H9 (cell line): ENCODE measurements at regions not wholly inside any gene's neighbourhood (a gene's known extent, or its start where the extent isn't known, plus 50 kb on each side); places are given as distances from the start of the nearest gene placed in this dataset.

Experiments
- DNase-seq: peaks from one replicate; pipeline ENCODE4 v3.0.0-alpha.2; 2017
- H2AFZ ChIP-seq: one replicate; pipeline ENCODE4 v1.6.1; 2013; ENCODE audit warnings: mild to moderate bottlenecking, low read length, control low read depth, moderate library complexity
- H2AK5ac ChIP-seq: 2 replicates; pipeline ENCODE4 v1.6.1; 2013; ENCODE audit warnings: low read length, control low read depth, mixed read lengths; ENCODE audit not compliant: insufficient read length
- H2BK120ac ChIP-seq: one replicate; pipeline ENCODE4 v1.6.1; 2013; ENCODE audit warnings: low read depth, mild to moderate bottlenecking, low read length, control low read depth, inconsistent platforms; ENCODE audit not compliant: poor library complexity, severe bottlenecking
- H2BK12ac ChIP-seq: 2 replicates; pipeline ENCODE4 v1.6.1; 2013; ENCODE audit warnings: low read length, control low read depth, mixed read lengths, low read depth; ENCODE audit not compliant: insufficient read length
- H2BK15ac ChIP-seq: 2 replicates; pipeline ENCODE4 v1.6.1; 2013; ENCODE audit warnings: low read depth, low read length, control low read depth
- H2BK20ac ChIP-seq: one replicate; pipeline ENCODE4 v1.6.1; 2013; ENCODE audit warnings: low read depth, mild to moderate bottlenecking, low read length, control low read depth, inconsistent platforms; ENCODE audit not compliant: poor library complexity, severe bottlenecking
- H2BK5ac ChIP-seq: 2 replicates; pipeline ENCODE4 v1.6.1; 2013; ENCODE audit warnings: low read length, control low read depth, mixed read lengths; ENCODE audit not compliant: insufficient read length
- H3K14ac ChIP-seq: 2 replicates; pipeline ENCODE4 v1.6.1; 2013; ENCODE audit warnings: low read length, control low read depth; ENCODE audit not compliant: insufficient read depth
- H3K18ac ChIP-seq: 2 replicates; pipeline ENCODE4 v1.6.1; 2013; ENCODE audit warnings: low read depth, mild to moderate bottlenecking, mixed read lengths, low read length, control low read depth; ENCODE audit not compliant: insufficient read length
- H3K23ac ChIP-seq: 2 replicates; pipeline ENCODE4 v1.6.1; 2013; ENCODE audit warnings: low read length, control low read depth, mixed read lengths, low read depth; ENCODE audit not compliant: insufficient read length
- H3K23me2 ChIP-seq: 2 replicates; pipeline ENCODE4 v1.6.1; 2013; ENCODE audit warnings: low read depth, mild to moderate bottlenecking, mixed read lengths, low read length, control low read depth; ENCODE audit not compliant: insufficient read length, poor library complexity, severe bottlenecking
- H3K27ac ChIP-seq: 2 replicates; pipeline ENCODE4 v1.5.1; 2013; ENCODE audit warnings: low read length, control low read depth, mixed read lengths, low read depth; ENCODE audit not compliant: insufficient read length
- H3K27me3 ChIP-seq: 2 replicates; pipeline ENCODE4 v1.6.1; 2013; ENCODE audit warnings: low read length, control low read depth, inconsistent platforms; ENCODE audit not compliant: insufficient read depth
- H3K4ac ChIP-seq: 2 replicates; pipeline ENCODE4 v1.6.1; 2013; ENCODE audit warnings: low read depth, mild to moderate bottlenecking, control low read depth, inconsistent platforms, low read length, moderate library complexity
- H3K4me1 ChIP-seq: 2 replicates; pipeline ENCODE4 v1.6.1; 2013; ENCODE audit warnings: low read length, control low read depth, inconsistent platforms; ENCODE audit not compliant: insufficient read depth
- H3K4me2 ChIP-seq: 2 replicates; pipeline ENCODE4 v1.6.1; 2013; ENCODE audit warnings: low read length, control low read depth, mixed read lengths; ENCODE audit not compliant: insufficient read length, insufficient read depth
- H3K56ac ChIP-seq: 2 replicates; pipeline ENCODE4 v1.6.1; 2013; ENCODE audit warnings: low read depth, mild to moderate bottlenecking, mixed read lengths, low read length, control low read depth; ENCODE audit not compliant: insufficient read length
- H3K79me1 ChIP-seq: 2 replicates; pipeline ENCODE4 v1.6.1; 2013; ENCODE audit warnings: low read depth, mild to moderate bottlenecking, moderate library complexity, low read length, control low read depth, inconsistent platforms; ENCODE audit not compliant: insufficient read depth, poor library complexity, severe bottlenecking
- H3K79me2 ChIP-seq: 2 replicates; pipeline ENCODE4 v1.6.1; 2013; ENCODE audit warnings: low read length, control low read depth, inconsistent platforms; ENCODE audit not compliant: insufficient read depth
- H3K9ac ChIP-seq: 2 replicates; pipeline ENCODE4 v1.6.1; 2013; ENCODE audit warnings: low read length, control low read depth, mixed read lengths; ENCODE audit not compliant: insufficient read length; ENCODE audit errors: extremely low read depth
- H3K9me3 ChIP-seq: one replicate; pipeline ENCODE4 v1.6.1; 2013; ENCODE audit warnings: low read depth, low read length, inconsistent platforms; ENCODE audit not compliant: control insufficient read depth
- H3T11ph ChIP-seq: one replicate; pipeline ENCODE4 v1.6.1; 2013; ENCODE audit warnings: mild to moderate bottlenecking, low read length, control low read depth, inconsistent platforms
- H4K20me1 ChIP-seq: one replicate; pipeline ENCODE4 v1.6.1; 2013; ENCODE audit not compliant: control insufficient read depth, insufficient read length, insufficient read depth
- H4K5ac ChIP-seq: 2 replicates; pipeline ENCODE4 v1.6.1; 2013; ENCODE audit warnings: low read depth, mild to moderate bottlenecking, mixed read lengths, low read length, control low read depth; ENCODE audit not compliant: insufficient read length
- H4K8ac ChIP-seq: replicated peaks from 2 replicates; pipeline ENCODE4 v1.6.1; 2013; ENCODE audit warnings: low read length, control low read depth, mixed read lengths, low read depth; ENCODE audit not compliant: insufficient read length
- H4K91ac ChIP-seq: 2 replicates; pipeline ENCODE4 v1.6.1; 2013; ENCODE audit warnings: low read depth, mild to moderate bottlenecking, moderate library complexity, mixed read lengths, low read length, control low read depth; ENCODE audit not compliant: insufficient read length
- H3K27ac Mint-ChIP-seq, 3 experiments: 2 replicates in 2 of 3; 3 replicates in 1 of 3; pipeline ENCODE4 v1.8.0; 2020 to 2021; ENCODE audit warnings: mixed read lengths in 3 of 3, mild to moderate bottlenecking in 1 of 3, moderate library complexity in 1 of 3
- H3K27me3 Mint-ChIP-seq: 2 replicates; pipeline ENCODE4 v1.8.0; 2021; ENCODE audit warnings: low read depth, mild to moderate bottlenecking, moderate library complexity, mixed read lengths
- H3K36me3 Mint-ChIP-seq, 3 experiments: 2 replicates in 2 of 3; 3 replicates in 1 of 3; pipeline ENCODE4 v1.8.0; 2020 to 2021; ENCODE audit warnings: low read depth in 3 of 3, mixed read lengths in 3 of 3; ENCODE audit not compliant: insufficient read depth in 1 of 3
- H3K4me1 Mint-ChIP-seq, 2 experiments: 2 replicates each; pipeline ENCODE4 v1.8.0; 2020; ENCODE audit warnings: mixed read lengths in 2 of 2
- H3K4me3 Mint-ChIP-seq, 2 experiments: 2 replicates in 1 of 2; 3 replicates in 1 of 2; pipeline ENCODE4 v1.8.0; 2020 to 2021; ENCODE audit warnings: mild to moderate bottlenecking in 2 of 2, mixed read lengths in 2 of 2, moderate library complexity in 1 of 2
- H3K9me3 Mint-ChIP-seq, 2 experiments: 2 replicates in 1 of 2; 3 replicates in 1 of 2; pipeline ENCODE4 v1.8.0; 2020; ENCODE audit warnings: mild to moderate bottlenecking in 2 of 2, mixed read lengths in 2 of 2, moderate library complexity in 1 of 2
- WGBS: extraction: QIAGEN DNeasy Blood & Tissue Kit; methylation state at CpG from one replicate; pipeline ENCODE4 v1.1.7; 2013; ENCODE audit warnings: missing lambda C conversion rate, low lambda C conversion rate, mixed read lengths; ENCODE audit not compliant: insufficient read length; ENCODE audit errors: extremely low coverage; 5-methylcytosine and 5-hydroxymethylcytosine counted together
- TF ChIP-seq, protein P1 (sequence below): fragments of 200-600 bp; sonication (generic); conservative IDR thresholded peaks from 3 replicates; pipeline ENCODE4 v1.8.0; 2021; ENCODE audit warnings: antibody characterized with exemption, mild to moderate bottlenecking

DNA sequence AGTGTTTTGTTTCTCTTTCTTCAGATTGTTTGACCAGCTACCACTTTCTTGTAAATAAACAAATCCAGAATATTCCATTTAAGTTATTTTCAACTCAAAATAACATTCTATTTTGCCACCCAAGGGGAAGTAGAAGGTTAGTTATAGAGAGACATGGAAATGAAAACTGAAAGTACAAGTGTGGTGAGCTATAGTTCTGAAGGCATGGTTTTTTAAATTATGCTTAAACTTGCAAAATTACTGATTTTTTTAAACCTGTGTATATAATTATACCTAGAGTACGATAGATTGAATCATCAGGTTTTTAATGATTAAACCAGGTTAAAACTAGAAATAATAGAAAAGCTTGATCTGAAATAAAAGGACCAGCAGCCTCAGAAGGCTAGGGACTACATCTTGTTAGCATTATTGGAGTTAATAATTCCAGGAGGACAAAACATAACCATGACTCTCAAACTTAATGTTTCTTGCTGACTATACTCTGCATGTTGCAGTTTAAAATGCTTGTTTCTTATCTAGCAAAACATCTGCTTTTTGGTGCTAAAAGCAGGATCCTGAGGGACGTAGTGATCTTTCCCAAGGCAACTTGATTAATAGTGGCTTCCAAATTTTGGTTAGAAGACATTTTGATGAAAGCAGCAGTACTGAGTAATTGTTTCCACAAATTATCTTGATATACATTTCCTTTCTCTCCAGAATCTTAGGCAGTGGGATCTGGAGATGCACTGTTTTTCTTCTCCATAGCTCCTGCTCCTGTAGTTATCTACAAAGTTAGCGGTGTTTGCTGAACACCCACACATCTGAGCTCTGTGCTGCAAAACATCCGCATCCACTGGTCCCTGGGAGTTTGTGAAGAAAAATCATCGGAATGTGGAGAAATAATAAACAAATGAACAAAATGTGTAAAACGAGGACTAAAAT, 327.2 kb upstream of the PKDCC start:
- TF ChIP-seq, protein P1, sequence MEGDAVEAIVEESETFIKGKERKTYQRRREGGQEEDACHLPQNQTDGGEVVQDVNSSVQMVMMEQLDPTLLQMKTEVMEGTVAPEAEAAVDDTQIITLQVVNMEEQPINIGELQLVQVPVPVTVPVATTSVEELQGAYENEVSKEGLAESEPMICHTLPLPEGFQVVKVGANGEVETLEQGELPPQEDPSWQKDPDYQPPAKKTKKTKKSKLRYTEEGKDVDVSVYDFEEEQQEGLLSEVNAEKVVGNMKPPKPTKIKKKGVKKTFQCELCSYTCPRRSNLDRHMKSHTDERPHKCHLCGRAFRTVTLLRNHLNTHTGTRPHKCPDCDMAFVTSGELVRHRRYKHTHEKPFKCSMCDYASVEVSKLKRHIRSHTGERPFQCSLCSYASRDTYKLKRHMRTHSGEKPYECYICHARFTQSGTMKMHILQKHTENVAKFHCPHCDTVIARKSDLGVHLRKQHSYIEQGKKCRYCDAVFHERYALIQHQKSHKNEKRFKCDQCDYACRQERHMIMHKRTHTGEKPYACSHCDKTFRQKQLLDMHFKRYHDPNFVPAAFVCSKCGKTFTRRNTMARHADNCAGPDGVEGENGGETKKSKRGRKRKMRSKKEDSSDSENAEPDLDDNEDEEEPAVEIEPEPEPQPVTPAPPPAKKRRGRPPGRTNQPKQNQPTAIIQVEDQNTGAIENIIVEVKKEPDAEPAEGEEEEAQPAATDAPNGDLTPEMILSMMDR: no peak
- Mint-ChIP-seq H3K36me3 (no peaks in the 10 kb centered on the region), H3K27me3 (no peaks in the 10 kb centered on the region), H3K4me3 (no peak overlapping the region), H3K4me1 (peaks cover 9 to 11% of the 10 kb centered on the region in 2 experiments), H3K27ac (no peak overlapping the region), H3K9me3 (no peaks in the 10 kb centered on the region)
- H2BK20ac ChIP-seq: no peak overlapping the region
- no peak overlapping the region for H3K18ac ChIP-seq
- no peak overlapping the region for H3K9ac ChIP-seq
- H3K23me2 ChIP-seq: no peaks in the 10 kb centered on the region
- H3K79me1 ChIP-seq: no peaks in the 10 kb centered on the region
- H3K9me3 ChIP-seq: no peaks in the 10 kb centered on the region
- H3K56ac ChIP-seq: no peak overlapping the region
- H3K4me2 ChIP-seq: no peak overlapping the region
- no CpG with 5 or more reads among the region's 6 CpGs for WGBS
- no peak overlapping the region for H2BK120ac ChIP-seq
- H3K79me2 ChIP-seq: no peaks in the 10 kb centered on the region
- H3T11ph ChIP-seq: no peak overlapping the region
- H3K4me1 ChIP-seq: no peaks in the 10 kb centered on the region
- H3K23ac ChIP-seq: no peak overlapping the region
- no peak overlapping the region for H4K5ac ChIP-seq
- H3K14ac ChIP-seq: no peak overlapping the region
- H4K91ac ChIP-seq: no peak overlapping the region
- H3K4ac ChIP-seq: no peak overlapping the region
- H4K8ac ChIP-seq: no peak overlapping the region
- no peak for DNase-seq
- H2BK5ac ChIP-seq: no peak overlapping the region
- no peak overlapping the region for H3K27ac ChIP-seq
- H4K20me1 ChIP-seq: no peaks in the 10 kb centered on the region
- no peak overlapping the region for H2BK12ac ChIP-seq
- no peak overlapping the region for H2AFZ ChIP-seq
- H2BK15ac ChIP-seq: no peak overlapping the region
- no peaks in the 10 kb centered on the region for H3K27me3 ChIP-seq
- H2AK5ac ChIP-seq: no peak overlapping the region
